OCI-LY7 (cell line): ENCODE measurements at regions not wholly inside any gene's neighbourhood (a gene's known extent, or its start where the extent isn't known, plus 50 kb on each side); places are given as distances from the start of the nearest gene placed in this dataset.

ENCODE experiments used
- BruUV-seq: library from RNA; stranded (reverse); fragments of 400-500 nt; replicated peaks from 2 replicates; lab custom pipeline; 2021; lab: Mats Ljungman, UMichigan
- CTCF ChIA-PET: fragments of 300-600 bp; sonication (Branson Sonifier 250); formaldehyde crosslinking; loops from one replicate; lab custom pipeline; 2022; ENCODE audit warnings: antibody characterized with exemption; ENCODE audit not compliant: unreplicated experiment; lab: Charles Lee
- POLR2A ChIA-PET: fragments of 300-600 bp; sonication (Branson Sonifier 250); formaldehyde crosslinking; loops from one replicate; lab custom pipeline; 2022; ENCODE audit warnings: antibody characterized with exemption; lab: Charles Lee
- DNase-seq: peaks from one replicate; pipeline ENCODE4 v3.0.0-alpha.2; 2015; ENCODE audit warnings: low spot score
- H2AFZ ChIP-seq: fragments of 200-600 bp; sonication (generic), shearing (Covaris generic); 2 replicates; pipeline ENCODE4 v1.6.1; 2014; ENCODE audit warnings: mild to moderate bottlenecking, antibody characterized with exemption, low read length, moderate library complexity
- H3K27ac ChIP-seq: fragments of 200-600 bp; sonication (generic); 2 replicates; pipeline ENCODE4 v1.5.1; 2014; ENCODE audit warnings: mixed run types, low read depth, mild to moderate bottlenecking, moderate library complexity, low read length, inconsistent platforms; ENCODE audit not compliant: poor library complexity, severe bottlenecking
- H3K36me3 ChIP-seq: fragments of 200-600 bp; sonication (generic); 2 replicates; pipeline ENCODE4 v1.6.1; 2014; ENCODE audit warnings: mild to moderate bottlenecking, antibody characterized with exemption, low read length, moderate library complexity, mixed read lengths; ENCODE audit not compliant: insufficient read depth
- H3K4me1 ChIP-seq: fragments of 200-600 bp; sonication (generic); 2 replicates; pipeline ENCODE4 v1.5.1; 2014; ENCODE audit warnings: mild to moderate bottlenecking, low read length; ENCODE audit not compliant: insufficient read depth, poor library complexity, severe bottlenecking
- H3K4me2 ChIP-seq: fragments of 200-600 bp; sonication (generic); 2 replicates; pipeline ENCODE4 v1.6.1; 2014; ENCODE audit warnings: mild to moderate bottlenecking, low read length
- H3K4me3 ChIP-seq: fragments of 200-600 bp; sonication (generic); 2 replicates; pipeline ENCODE4 v1.5.1; 2014; ENCODE audit warnings: mild to moderate bottlenecking, low read depth, low read length; ENCODE audit not compliant: poor library complexity, severe bottlenecking
- H3K79me2 ChIP-seq: fragments of 200-600 bp; sonication (generic); 2 replicates; pipeline ENCODE4 v1.6.1; 2016; ENCODE audit warnings: low read depth, mild to moderate bottlenecking, low read length, moderate library complexity, mixed read lengths; ENCODE audit not compliant: insufficient read depth
- H3K9me2 ChIP-seq: fragments of 200-600 bp; sonication (generic); 2 replicates; pipeline ENCODE4 v1.6.1; 2016; ENCODE audit warnings: mild to moderate bottlenecking, low read length, mixed read lengths; ENCODE audit not compliant: insufficient read depth
- H3K9me3 ChIP-seq: fragments of 200-600 bp; sonication (generic); 2 replicates; pipeline ENCODE4 v1.6.1; 2014; ENCODE audit warnings: mild to moderate bottlenecking, mixed run types, low read length, mixed read lengths
- H4K20me1 ChIP-seq: fragments of 200-600 bp; sonication (generic); 2 replicates; pipeline ENCODE4 v1.6.1; 2014; ENCODE audit warnings: mild to moderate bottlenecking, antibody characterized with exemption, low read length, moderate library complexity, mixed read lengths; ENCODE audit not compliant: insufficient read depth
- CTCF ChIP-seq: fragments of 200-600 bp; sonication (generic); conservative IDR thresholded peaks from 2 replicates; pipeline ENCODE4 v1.5.1; 2014; ENCODE audit warnings: mild to moderate bottlenecking, antibody characterized with exemption, low read length, moderate library complexity, mixed read lengths
- EZH2phosphoT487 ChIP-seq: fragments of 200-600 bp; sonication (generic); IDR thresholded peaks from 2 replicates; pipeline ENCODE4 v1.6.1; 2018; ENCODE audit warnings: low read depth, borderline replicate concordance, mild to moderate bottlenecking, mixed run types, antibody characterized with exemption, low read length, moderate library complexity, mixed read lengths
- intact Hi-C: fragments of 100-400 bp; cut with micrococcal nuclease; formaldehyde crosslinking; loops from one replicate; pipeline ENCODE4 v1.10.0; 2022; ENCODE audit not compliant: unreplicated experiment

GRCh38 chr2:122100346-122100745 lies 344.9 kb downstream of the TSN start:
- no peaks in the 10 kb centered on the region for H3K79me2 ChIP-seq
- no peak for DNase-seq
- no peak overlapping the region for H2AFZ ChIP-seq
- POLR2A ChIA-PET: interaction anchor here (0.7 to 1.4 kb wide), 2 partner anchors 9 to 180 kb away, joined by 3 to 4 read pairs; no protein-coding TSS in a partner anchor
- BruUV-seq: no TSS peak
- H3K4me1 ChIP-seq: no peaks in the 10 kb centered on the region
- intact Hi-C loops: no loop called here
- H3K27ac ChIP-seq: no peak overlapping the region
- H3K4me2 ChIP-seq: no peak overlapping the region
- no peaks in the 10 kb centered on the region for H3K36me3 ChIP-seq
- CTCF ChIA-PET: no interaction called here
- TF ChIP-seq EZH2phosphoT487 (no peak), CTCF (no peak)
- no peaks in the 10 kb centered on the region for H3K9me3 ChIP-seq
- no peak overlapping the region for H3K4me3 ChIP-seq
- H3K9me2 ChIP-seq: no peaks in the 10 kb centered on the region
- H4K20me1 ChIP-seq: no peaks in the 10 kb centered on the region

GRCh38 chr2:122100756-122101155 lies 345.3 kb downstream of the TSN start:
- Histone ChIP-seq H3K4me1 (no peaks in the 10 kb centered on the region), H3K4me2 (no peak overlapping the region), H3K79me2 (no peaks in the 10 kb centered on the region), H3K36me3 (no peaks in the 10 kb centered on the region), H2AFZ (no peak overlapping the region), H4K20me1 (no peaks in the 10 kb centered on the region), H3K4me3 (no peak overlapping the region), H3K27ac (no peak overlapping the region), H3K9me2 (no peaks in the 10 kb centered on the region), H3K9me3 (no peaks in the 10 kb centered on the region)
- TF ChIP-seq EZH2phosphoT487 (no peak), CTCF (no peak)
- BruUV-seq: no TSS peak
- ChIA-PET POLR2A (interaction anchor here (0.6 to 1.5 kb wide), 4 partner anchors 10 to 334 kb away, joined by 3 to 4 read pairs (median 4); no protein-coding TSS in a partner anchor), CTCF (interaction anchor here (0.6 kb wide), 1 partner anchor 617 kb away, joined by 3 read pairs; no protein-coding TSS in a partner anchor)
- intact Hi-C loops: no loop called here
- no peak for DNase-seq

- no TSS peak for BruUV-seq
- intact Hi-C loops: no loop called here
These were observed 345.9 kb downstream of the TSN start for GRCh38 chr2:122101319-122101718.

More at GRCh38 chr2:122101319-122101718, 345.9 kb downstream of the TSN start:
- TF ChIP-seq CTCF (no peak), EZH2phosphoT487 (no peak)
- Histone ChIP-seq H3K9me2 (no peaks in the 10 kb centered on the region), H3K79me2 (no peaks in the 10 kb centered on the region), H4K20me1 (no peaks in the 10 kb centered on the region), H3K4me2 (no peak overlapping the region), H3K27ac (no peak overlapping the region), H2AFZ (no peak overlapping the region), H3K9me3 (no peaks in the 10 kb centered on the region), H3K4me3 (no peak overlapping the region), H3K4me1 (no peaks in the 10 kb centered on the region), H3K36me3 (no peaks in the 10 kb centered on the region)
- POLR2A ChIA-PET: interaction anchor here (0.6 to 1.5 kb wide), 4 partner anchors 10 to 335 kb away, joined by 4 read pairs; no protein-coding TSS in a partner anchor
- no peak for DNase-seq
- CTCF ChIA-PET: interaction anchor here (0.6 kb wide), 1 partner anchor 618 kb away, joined by 3 read pairs; no protein-coding TSS in a partner anchor
